H9 (cell line): ENCODE measurements at regions not wholly inside any gene's neighbourhood (a gene's known extent, or its start where the extent isn't known, plus 50 kb on each side); places are given as distances from the start of the nearest gene placed in this dataset.

Experiments used
- DNase-seq: peaks from one replicate; pipeline ENCODE4 v3.0.0-alpha.2; 2017
- H2AFZ ChIP-seq: one replicate; pipeline ENCODE4 v1.6.1; 2013; ENCODE audit warnings: mild to moderate bottlenecking, low read length, control low read depth, moderate library complexity
- H2AK5ac ChIP-seq: 2 replicates; pipeline ENCODE4 v1.6.1; 2013; ENCODE audit warnings: low read length, control low read depth, mixed read lengths; ENCODE audit not compliant: insufficient read length
- H2BK120ac ChIP-seq: one replicate; pipeline ENCODE4 v1.6.1; 2013; ENCODE audit warnings: low read depth, mild to moderate bottlenecking, low read length, control low read depth, inconsistent platforms; ENCODE audit not compliant: poor library complexity, severe bottlenecking
- H2BK12ac ChIP-seq: 2 replicates; pipeline ENCODE4 v1.6.1; 2013; ENCODE audit warnings: low read length, control low read depth, mixed read lengths, low read depth; ENCODE audit not compliant: insufficient read length
- H2BK15ac ChIP-seq: 2 replicates; pipeline ENCODE4 v1.6.1; 2013; ENCODE audit warnings: low read depth, low read length, control low read depth
- H2BK20ac ChIP-seq: one replicate; pipeline ENCODE4 v1.6.1; 2013; ENCODE audit warnings: low read depth, mild to moderate bottlenecking, low read length, control low read depth, inconsistent platforms; ENCODE audit not compliant: poor library complexity, severe bottlenecking
- H2BK5ac ChIP-seq: 2 replicates; pipeline ENCODE4 v1.6.1; 2013; ENCODE audit warnings: low read length, control low read depth, mixed read lengths; ENCODE audit not compliant: insufficient read length
- H3K14ac ChIP-seq: 2 replicates; pipeline ENCODE4 v1.6.1; 2013; ENCODE audit warnings: low read length, control low read depth; ENCODE audit not compliant: insufficient read depth
- H3K18ac ChIP-seq: 2 replicates; pipeline ENCODE4 v1.6.1; 2013; ENCODE audit warnings: low read depth, mild to moderate bottlenecking, mixed read lengths, low read length, control low read depth; ENCODE audit not compliant: insufficient read length
- H3K23ac ChIP-seq: 2 replicates; pipeline ENCODE4 v1.6.1; 2013; ENCODE audit warnings: low read length, control low read depth, mixed read lengths, low read depth; ENCODE audit not compliant: insufficient read length
- H3K23me2 ChIP-seq: 2 replicates; pipeline ENCODE4 v1.6.1; 2013; ENCODE audit warnings: low read depth, mild to moderate bottlenecking, mixed read lengths, low read length, control low read depth; ENCODE audit not compliant: insufficient read length, poor library complexity, severe bottlenecking
- H3K27ac ChIP-seq: 2 replicates; pipeline ENCODE4 v1.5.1; 2013; ENCODE audit warnings: low read length, control low read depth, mixed read lengths, low read depth; ENCODE audit not compliant: insufficient read length
- H3K27me3 ChIP-seq: 2 replicates; pipeline ENCODE4 v1.6.1; 2013; ENCODE audit warnings: low read length, control low read depth, inconsistent platforms; ENCODE audit not compliant: insufficient read depth
- H3K4ac ChIP-seq: 2 replicates; pipeline ENCODE4 v1.6.1; 2013; ENCODE audit warnings: low read depth, mild to moderate bottlenecking, control low read depth, inconsistent platforms, low read length, moderate library complexity
- H3K4me1 ChIP-seq: 2 replicates; pipeline ENCODE4 v1.6.1; 2013; ENCODE audit warnings: low read length, control low read depth, inconsistent platforms; ENCODE audit not compliant: insufficient read depth
- H3K4me2 ChIP-seq: 2 replicates; pipeline ENCODE4 v1.6.1; 2013; ENCODE audit warnings: low read length, control low read depth, mixed read lengths; ENCODE audit not compliant: insufficient read length, insufficient read depth
- H3K56ac ChIP-seq: 2 replicates; pipeline ENCODE4 v1.6.1; 2013; ENCODE audit warnings: low read depth, mild to moderate bottlenecking, mixed read lengths, low read length, control low read depth; ENCODE audit not compliant: insufficient read length
- H3K79me1 ChIP-seq: 2 replicates; pipeline ENCODE4 v1.6.1; 2013; ENCODE audit warnings: low read depth, mild to moderate bottlenecking, moderate library complexity, low read length, control low read depth, inconsistent platforms; ENCODE audit not compliant: insufficient read depth, poor library complexity, severe bottlenecking
- H3K79me2 ChIP-seq: 2 replicates; pipeline ENCODE4 v1.6.1; 2013; ENCODE audit warnings: low read length, control low read depth, inconsistent platforms; ENCODE audit not compliant: insufficient read depth
- H3K9ac ChIP-seq: 2 replicates; pipeline ENCODE4 v1.6.1; 2013; ENCODE audit warnings: low read length, control low read depth, mixed read lengths; ENCODE audit not compliant: insufficient read length; ENCODE audit errors: extremely low read depth
- H3K9me3 ChIP-seq: one replicate; pipeline ENCODE4 v1.6.1; 2013; ENCODE audit warnings: low read depth, low read length, inconsistent platforms; ENCODE audit not compliant: control insufficient read depth
- H3T11ph ChIP-seq: one replicate; pipeline ENCODE4 v1.6.1; 2013; ENCODE audit warnings: mild to moderate bottlenecking, low read length, control low read depth, inconsistent platforms
- H4K20me1 ChIP-seq: one replicate; pipeline ENCODE4 v1.6.1; 2013; ENCODE audit not compliant: control insufficient read depth, insufficient read length, insufficient read depth
- H4K5ac ChIP-seq: 2 replicates; pipeline ENCODE4 v1.6.1; 2013; ENCODE audit warnings: low read depth, mild to moderate bottlenecking, mixed read lengths, low read length, control low read depth; ENCODE audit not compliant: insufficient read length
- H4K8ac ChIP-seq: replicated peaks from 2 replicates; pipeline ENCODE4 v1.6.1; 2013; ENCODE audit warnings: low read length, control low read depth, mixed read lengths, low read depth; ENCODE audit not compliant: insufficient read length
- H4K91ac ChIP-seq: 2 replicates; pipeline ENCODE4 v1.6.1; 2013; ENCODE audit warnings: low read depth, mild to moderate bottlenecking, moderate library complexity, mixed read lengths, low read length, control low read depth; ENCODE audit not compliant: insufficient read length
- H3K27ac Mint-ChIP-seq, 3 experiments: 2 replicates in 2 of 3; 3 replicates in 1 of 3; pipeline ENCODE4 v1.8.0; 2020 to 2021; ENCODE audit warnings: mixed read lengths in 3 of 3, mild to moderate bottlenecking in 1 of 3, moderate library complexity in 1 of 3
- H3K27me3 Mint-ChIP-seq: 2 replicates; pipeline ENCODE4 v1.8.0; 2021; ENCODE audit warnings: low read depth, mild to moderate bottlenecking, moderate library complexity, mixed read lengths
- H3K36me3 Mint-ChIP-seq, 3 experiments: 2 replicates in 2 of 3; 3 replicates in 1 of 3; pipeline ENCODE4 v1.8.0; 2020 to 2021; ENCODE audit warnings: low read depth in 3 of 3, mixed read lengths in 3 of 3; ENCODE audit not compliant: insufficient read depth in 1 of 3
- H3K4me1 Mint-ChIP-seq, 2 experiments: 2 replicates each; pipeline ENCODE4 v1.8.0; 2020; ENCODE audit warnings: mixed read lengths in 2 of 2
- H3K4me3 Mint-ChIP-seq, 2 experiments: 2 replicates in 1 of 2; 3 replicates in 1 of 2; pipeline ENCODE4 v1.8.0; 2020 to 2021; ENCODE audit warnings: mild to moderate bottlenecking in 2 of 2, mixed read lengths in 2 of 2, moderate library complexity in 1 of 2
- H3K9me3 Mint-ChIP-seq, 2 experiments: 2 replicates in 1 of 2; 3 replicates in 1 of 2; pipeline ENCODE4 v1.8.0; 2020; ENCODE audit warnings: mild to moderate bottlenecking in 2 of 2, mixed read lengths in 2 of 2, moderate library complexity in 1 of 2
- CTCF ChIP-seq: fragments of 200-600 bp; sonication (generic); conservative IDR thresholded peaks from 3 replicates; pipeline ENCODE4 v1.8.0; 2021; ENCODE audit warnings: antibody characterized with exemption, mild to moderate bottlenecking
- WGBS: extraction: QIAGEN DNeasy Blood & Tissue Kit; methylation state at CpG from one replicate; pipeline ENCODE4 v1.1.7; 2013; ENCODE audit warnings: missing lambda C conversion rate, low lambda C conversion rate, mixed read lengths; ENCODE audit not compliant: insufficient read length; ENCODE audit errors: extremely low coverage; 5-methylcytosine and 5-hydroxymethylcytosine counted together

GRCh38 chr14:101001311-101002069 lies 98.0 kb upstream of the RTL1 start:
- H3K27ac Mint-ChIP-seq = no peak overlapping the region
- no peaks in the 10 kb centered on the region for H3K36me3 Mint-ChIP-seq
- no peak overlapping the region for H2AFZ ChIP-seq
- no CpG with 5 or more reads among the region's 12 CpGs for WGBS
- H4K5ac ChIP-seq = no peak overlapping the region
- no peak overlapping the region for H3K56ac ChIP-seq
- no peak overlapping the region for H3K4ac ChIP-seq
- H4K8ac ChIP-seq = no peak overlapping the region
- H3K4me1 ChIP-seq = no peaks in the 10 kb centered on the region
- no peak overlapping the region for H3K4me2 ChIP-seq
- H3K23ac ChIP-seq = no peak overlapping the region
- no peak overlapping the region for H2BK12ac ChIP-seq
- no peak overlapping the region for H4K91ac ChIP-seq
- no peak overlapping the region for H2BK5ac ChIP-seq
- no peak overlapping the region for H2AK5ac ChIP-seq
- H2BK15ac ChIP-seq = no peak overlapping the region
- no peaks in the 10 kb centered on the region for H3K79me2 ChIP-seq
- no peaks in the 10 kb centered on the region for H4K20me1 ChIP-seq
- no peak for DNase-seq
- H3K27me3 ChIP-seq = no peaks in the 10 kb centered on the region; the same call in 1 of the 2 replicates
- no peak overlapping the region for H3T11ph ChIP-seq
- H3K9me3 ChIP-seq = no peaks in the 10 kb centered on the region
- H2BK20ac ChIP-seq = no peak overlapping the region
- H3K4me1 Mint-ChIP-seq = peaks cover 7 to 8% of the 10 kb centered on the region in 2 experiments; a peak in 3 of 4 replicates
- H3K27me3 Mint-ChIP-seq = peaks cover 11% of the 10 kb centered on the region
- no peak overlapping the region for H3K14ac ChIP-seq
- no peaks in the 10 kb centered on the region for H3K79me1 ChIP-seq
- H3K4me3 Mint-ChIP-seq = no peak overlapping the region
- no peak overlapping the region for H3K9ac ChIP-seq
- H2BK120ac ChIP-seq = no peak overlapping the region
- TF ChIP-seq CTCF = no peak
- no peak overlapping the region for H3K27ac ChIP-seq
- H3K23me2 ChIP-seq = no peaks in the 10 kb centered on the region
- peaks cover 0 to 2% of the 10 kb centered on the region in 2 experiments; a peak in 2 of 5 replicates for H3K9me3 Mint-ChIP-seq
- H3K18ac ChIP-seq = no peak overlapping the region
